Testis (tissue), 2 donors: ENCODE measurements at regions not wholly inside any gene's neighbourhood (a gene's known extent, or its start where the extent isn't known, plus 50 kb on each side); places are given as distances from the start of the nearest gene placed in this dataset.

Experiments
- POLR2A ChIP-seq: fragments of 450-650 bp; IDR thresholded peaks from one replicate; pipeline ENCODE4 v1.6.1; 2017; ENCODE audit warnings: antibody characterized with exemption, mild to moderate bottlenecking, moderate library complexity
- TF ChIP-seq, protein P1 (sequence below), 3 experiments: fragments of 450-650 bp in 2 of 3; fragments of 200-600 bp in 1 of 3; sonication (generic) in 1 of 3; IDR thresholded peaks; one replicate each; pipeline ENCODE4 v1.5.1; 2016 to 2019; ENCODE audit warnings: antibody characterized with exemption in 3 of 3, mild to moderate bottlenecking in 2 of 3, moderate library complexity in 1 of 3

DNA sequence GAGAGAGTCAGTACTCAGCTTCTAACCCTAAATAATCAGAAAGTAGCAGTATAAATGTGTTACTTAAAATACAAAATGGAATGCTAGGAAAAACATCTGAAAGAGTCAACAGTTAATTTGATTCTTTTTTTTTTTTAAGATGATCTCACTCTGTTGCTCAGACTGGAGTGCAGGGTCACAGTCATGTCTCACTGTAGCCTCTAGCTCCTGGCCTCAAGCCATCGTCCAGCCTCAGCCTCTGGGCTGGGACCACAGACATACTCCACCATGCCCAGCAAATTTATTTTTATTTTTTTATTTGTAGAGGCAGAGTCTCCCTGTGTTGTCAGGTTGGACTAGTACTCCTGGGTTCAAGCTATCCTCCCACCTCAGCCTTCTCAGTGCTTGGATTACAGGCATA lies 424.9 kb downstream of the IRX2 start:
- TF ChIP-seq, protein P1, sequence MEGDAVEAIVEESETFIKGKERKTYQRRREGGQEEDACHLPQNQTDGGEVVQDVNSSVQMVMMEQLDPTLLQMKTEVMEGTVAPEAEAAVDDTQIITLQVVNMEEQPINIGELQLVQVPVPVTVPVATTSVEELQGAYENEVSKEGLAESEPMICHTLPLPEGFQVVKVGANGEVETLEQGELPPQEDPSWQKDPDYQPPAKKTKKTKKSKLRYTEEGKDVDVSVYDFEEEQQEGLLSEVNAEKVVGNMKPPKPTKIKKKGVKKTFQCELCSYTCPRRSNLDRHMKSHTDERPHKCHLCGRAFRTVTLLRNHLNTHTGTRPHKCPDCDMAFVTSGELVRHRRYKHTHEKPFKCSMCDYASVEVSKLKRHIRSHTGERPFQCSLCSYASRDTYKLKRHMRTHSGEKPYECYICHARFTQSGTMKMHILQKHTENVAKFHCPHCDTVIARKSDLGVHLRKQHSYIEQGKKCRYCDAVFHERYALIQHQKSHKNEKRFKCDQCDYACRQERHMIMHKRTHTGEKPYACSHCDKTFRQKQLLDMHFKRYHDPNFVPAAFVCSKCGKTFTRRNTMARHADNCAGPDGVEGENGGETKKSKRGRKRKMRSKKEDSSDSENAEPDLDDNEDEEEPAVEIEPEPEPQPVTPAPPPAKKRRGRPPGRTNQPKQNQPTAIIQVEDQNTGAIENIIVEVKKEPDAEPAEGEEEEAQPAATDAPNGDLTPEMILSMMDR (IDR thresholded peaks at IDR 0.05): no peak
- TF ChIP-seq POLR2A: no peak
